ENCODE measurements at regions not wholly inside any gene's neighbourhood (a gene's known extent, or its start where the extent isn't known, plus 50 kb on each side); places are given as distances from the start of the nearest gene placed in this dataset.

GRCh38 chr11:115556984-115557383 is 52.8 kb upstream of the CADM1 start:
- no peak for DNase-seq

- no peak for DNase-seq
Measured at GRCh38 chr11:115555336-115556090, 51.3 kb upstream of the CADM1 start.

Data from hematopoietic multipotent progenitor cell treated with erythropoietin and hydrocortisone succinate and interleukin-3 and kit ligand, for 6 days (in vitro differentiated cells).